GM18868 (cell line): ENCODE measurements at regions not wholly inside any gene's neighbourhood (a gene's known extent, or its start where the extent isn't known, plus 50 kb on each side); places are given as distances from the start of the nearest gene placed in this dataset.

Source experiments
- ATAC-seq: cut with Tn5 transposase; IDR thresholded peaks from one replicate; pipeline ENCODE4 v1.9.1; 2021; ENCODE audit warnings: mild to moderate bottlenecking, moderate library complexity; ENCODE audit not compliant: unreplicated experiment

GRCh38 chr12:30106204-30106965, 322.6 kb upstream of the TMTC1 start:
- ATAC-seq = no peak

GRCh38 chr12:30105505-30105904, 321.8 kb upstream of the TMTC1 start:
- ATAC-seq = no peak

- no peak for ATAC-seq
These were observed 321.2 kb upstream of the TMTC1 start for GRCh38 chr12:30104971-30105370.

- no peak for ATAC-seq
These were observed 317.0 kb upstream of the TMTC1 start for GRCh38 chr12:30100741-30101140.

- no peak for ATAC-seq
These were observed 314.9 kb upstream of the TMTC1 start for GRCh38 chr12:30098677-30099076.

GRCh38 chr12:30095511-30095910, 311.8 kb upstream of the TMTC1 start:
- ATAC-seq = no peak

- no peak for ATAC-seq
These were observed 309.4 kb upstream of the TMTC1 start for GRCh38 chr12:30092983-30093617.

GRCh38 chr12:30090258-30090657, 306.5 kb upstream of the TMTC1 start:
- ATAC-seq = no peak

GRCh38 chr12:30088259-30088995, 304.7 kb upstream of the TMTC1 start:
- ATAC-seq = no peak

- no peak for ATAC-seq
These were observed 298.6 kb upstream of the TMTC1 start for GRCh38 chr12:30082381-30082780.

GRCh38 chr12:30074916-30075315, 291.2 kb upstream of the TMTC1 start:
- no peak for ATAC-seq

- no peak for ATAC-seq
These were observed 289.1 kb upstream of the TMTC1 start for GRCh38 chr12:30072824-30073223.

- ATAC-seq = no peak
These were observed 283.4 kb upstream of the TMTC1 start for GRCh38 chr12:30067146-30067545.

GRCh38 chr12:30064906-30065305, 281.2 kb upstream of the TMTC1 start:
- ATAC-seq = no peak

- ATAC-seq = no peak
These were observed 279.7 kb upstream of the TMTC1 start for GRCh38 chr12:30063435-30063945.

GRCh38 chr12:30048371-30048770, 264.6 kb upstream of the TMTC1 start:
- ATAC-seq = no peak

- ATAC-seq = no peak
These were observed 263.9 kb upstream of the TMTC1 start for GRCh38 chr12:30047516-30048254.

GRCh38 chr12:30046376-30046775, 262.6 kb upstream of the TMTC1 start:
- no peak for ATAC-seq

- no peak for ATAC-seq
These were observed 261.4 kb upstream of the TMTC1 start for GRCh38 chr12:30045171-30045570.

- no peak for ATAC-seq
These were observed 260.5 kb upstream of the TMTC1 start for GRCh38 chr12:30044206-30044605.
